HCT116 (cell line): ENCODE measurements at regions not wholly inside any gene's neighbourhood (a gene's known extent, or its start where the extent isn't known, plus 50 kb on each side); places are given as distances from the start of the nearest gene placed in this dataset.

Experiments
- ATAC-seq: fragments of 200-7000 bp; cut with Tn5 transposase; 2 replicates; pipeline ENCODE4 v1.9.1; 2020; ENCODE audit warnings: mild to moderate bottlenecking, moderate library complexity
- BruUV-seq: library from RNA; stranded (reverse); fragments of 400-500 nt; replicated peaks from 2 replicates; lab custom pipeline; 2021; lab: Mats Ljungman, UMichigan
- CTCF ChIA-PET: fragments of 300-600 bp; sonication (Branson Sonifier 250); formaldehyde crosslinking; loops from one replicate; lab custom pipeline; 2021; ENCODE audit warnings: antibody characterized with exemption; lab: Charles Lee
- POLR2A ChIA-PET: fragments of 300-600, 350-600 bp; sonication (Branson Sonifier 250); formaldehyde crosslinking; loops from one replicate; lab custom pipeline; 2021; ENCODE audit warnings: antibody characterized with exemption; lab: Charles Lee
- RAD21 ChIA-PET, 2 experiments: fragments of 300-600 bp; sonication (Branson Sonifier 250); formaldehyde crosslinking; loops; one replicate each; lab custom pipeline; 2023; ENCODE audit warnings: low total read pairs in 2 of 2; ENCODE audit not compliant: uncharacterized antibody in 2 of 2, unreplicated experiment in 2 of 2, low non-redundant PET in 1 of 2; lab: Charles Lee
- DNase-seq: peaks from one replicate; pipeline ENCODE4 v3.0.0-alpha.2; 2010; ENCODE audit warnings: low read depth, low spot score
- H2AFZ ChIP-seq: fragments of 200-600 bp; shearing (Covaris generic), sonication (generic); 2 replicates; pipeline ENCODE4 v1.6.1; 2017; ENCODE audit warnings: low read depth, mixed run types, mixed read lengths, antibody characterized with exemption, low read length; ENCODE audit not compliant: poor library complexity, severe bottlenecking
- H3K27ac ChIP-seq: 2 replicates; pipeline ENCODE4 v1.5.1; 2012; ENCODE audit warnings: low read depth, low read length
- H3K27me3 ChIP-seq: fragments of 200-600 bp; sonication (generic); 2 replicates; pipeline ENCODE4 v1.6.1; 2016; ENCODE audit warnings: mixed run types, low read length, mixed read lengths; ENCODE audit not compliant: insufficient read depth
- H3K36me3 ChIP-seq, 2 experiments: fragments of 200-500 bp in 1 of 2; fragments of 200-600 bp in 1 of 2; sonication (Bioruptor generic) in 1 of 2; sonication (generic) in 1 of 2; 2 replicates each; pipeline versions ENCODE4 v1.5.1 to v1.6.1; 2014 to 2016; ENCODE audit warnings: low read length in 2 of 2, inconsistent platforms in 1 of 2, mixed read lengths in 1 of 2, mixed run types in 1 of 2; ENCODE audit not compliant: insufficient read depth in 2 of 2, control insufficient read depth in 1 of 2
- H3K4me1 ChIP-seq, 2 experiments: fragments of 200-600 bp in 1 of 2; sonication (generic) in 1 of 2; 2 replicates each; pipeline versions ENCODE4 v1.5.1 to v1.6.1; 2012 to 2017; ENCODE audit warnings: low read length in 2 of 2, inconsistent platforms in 1 of 2, mild to moderate bottlenecking in 1 of 2, mixed read lengths in 1 of 2, mixed run types in 1 of 2, moderate library complexity in 1 of 2; ENCODE audit not compliant: insufficient read depth in 2 of 2, control insufficient read depth in 1 of 2
- H3K4me2 ChIP-seq: fragments of 200-600 bp; sonication (generic); 2 replicates; pipeline ENCODE4 v1.6.1; 2017; ENCODE audit warnings: mixed run types, low read length, mixed read lengths
- H3K4me3 ChIP-seq, 2 experiments: fragments of 200-600 bp in 1 of 2; sonication (generic) in 1 of 2; replicated peaks in 1 of 2; 2 replicates each; pipeline ENCODE4 v1.5.1; 2011 to 2016; ENCODE audit warnings: low read length in 2 of 2, control low read depth in 1 of 2, low read depth in 1 of 2, mild to moderate bottlenecking in 1 of 2, mixed read lengths in 1 of 2, mixed run types in 1 of 2
- H3K79me2 ChIP-seq: fragments of 200-600 bp; sonication (generic); 2 replicates; pipeline ENCODE4 v1.6.1; 2017; ENCODE audit warnings: mild to moderate bottlenecking, mixed run types, low read length, moderate library complexity, mixed read lengths; ENCODE audit not compliant: insufficient read depth
- H3K9ac ChIP-seq: fragments of 200-600 bp; sonication (generic); 2 replicates; pipeline ENCODE4 v1.6.1; 2016; ENCODE audit warnings: low read length, mixed read lengths
- H3K9me2 ChIP-seq: fragments of 200-600 bp; sonication (generic), shearing (Covaris generic); 2 replicates; pipeline ENCODE4 v1.6.1; 2017; ENCODE audit warnings: mixed run types, mild to moderate bottlenecking, moderate library complexity; ENCODE audit not compliant: insufficient read depth
- H3K9me3 ChIP-seq, 2 experiments: fragments of 200-500 bp in 1 of 2; fragments of 200-600 bp in 1 of 2; sonication (Bioruptor generic) in 1 of 2; sonication (generic) in 1 of 2; 2 replicates each; pipeline ENCODE4 v1.6.1; 2014 to 2017; ENCODE audit warnings: low read length in 2 of 2, mixed read lengths in 2 of 2, inconsistent platforms in 1 of 2, low read depth in 1 of 2, mild to moderate bottlenecking in 1 of 2, mixed run types in 1 of 2, moderate library complexity in 1 of 2; ENCODE audit not compliant: control insufficient read depth in 1 of 2, insufficient read depth in 1 of 2
- H4K20me1 ChIP-seq: fragments of 200-600 bp; sonication (generic), shearing (Covaris generic); 2 replicates; pipeline ENCODE4 v1.6.1; 2017; ENCODE audit warnings: mixed run types, mild to moderate bottlenecking, moderate library complexity; ENCODE audit not compliant: insufficient read depth
- EZH2 ChIP-seq: fragments of 200-600 bp; sonication (generic); IDR thresholded peaks from 2 replicates; pipeline ENCODE4 v1.6.1; 2017; ENCODE audit warnings: antibody characterized with exemption, mixed run types
- EZH2phosphoT487 ChIP-seq: fragments of 200-600 bp; IDR thresholded peaks from 2 replicates; pipeline ENCODE4 v1.6.1; 2018; ENCODE audit warnings: antibody characterized with exemption, borderline replicate concordance
- FOSL1 ChIP-seq: IDR thresholded peaks from 2 replicates; pipeline ENCODE4 v1.6.1; 2012; ENCODE audit warnings: low read depth
- JUND ChIP-seq: IDR thresholded peaks from 2 replicates; pipeline ENCODE4 v1.6.1; 2012
- POLR2AphosphoS5 ChIP-seq: IDR thresholded peaks from 2 replicates; pipeline ENCODE4 v1.6.1; 2011; ENCODE audit warnings: mild to moderate bottlenecking, low read depth, low read length, moderate library complexity
- RAD21 ChIP-seq: IDR thresholded peaks from 2 replicates; pipeline ENCODE4 v1.6.1; 2012; ENCODE audit warnings: low read depth, mild to moderate bottlenecking
- SIN3A ChIP-seq: IDR thresholded peaks from 2 replicates; pipeline ENCODE4 v1.6.1; 2012; ENCODE audit warnings: low read depth
- SRF ChIP-seq: IDR thresholded peaks from 2 replicates; pipeline ENCODE4 v1.6.1; 2012; ENCODE audit warnings: low read depth
- YY1 ChIP-seq: IDR thresholded peaks from 2 replicates; pipeline ENCODE4 v1.6.1; 2011; ENCODE audit warnings: low read length, low read depth, moderate library complexity, mild to moderate bottlenecking; ENCODE audit not compliant: insufficient replicate concordance; ENCODE audit errors: extremely low read depth
- ZNF274 ChIP-seq: fragments of 200-500 bp; sonication (Bioruptor generic); IDR thresholded peaks from 2 replicates; pipeline ENCODE4 v1.6.1; 2014; ENCODE audit warnings: mild to moderate bottlenecking, low read depth, low read length, inconsistent platforms
- intact Hi-C: fragments of 100-400 bp; cut with micrococcal nuclease; formaldehyde crosslinking; loops from 2 replicates; pipeline ENCODE4 v1.10.0; 2022
- TF ChIP-seq, protein P1 (sequence below): IDR thresholded peaks from 2 replicates; pipeline ENCODE4 v1.6.1; 2012

DNA sequence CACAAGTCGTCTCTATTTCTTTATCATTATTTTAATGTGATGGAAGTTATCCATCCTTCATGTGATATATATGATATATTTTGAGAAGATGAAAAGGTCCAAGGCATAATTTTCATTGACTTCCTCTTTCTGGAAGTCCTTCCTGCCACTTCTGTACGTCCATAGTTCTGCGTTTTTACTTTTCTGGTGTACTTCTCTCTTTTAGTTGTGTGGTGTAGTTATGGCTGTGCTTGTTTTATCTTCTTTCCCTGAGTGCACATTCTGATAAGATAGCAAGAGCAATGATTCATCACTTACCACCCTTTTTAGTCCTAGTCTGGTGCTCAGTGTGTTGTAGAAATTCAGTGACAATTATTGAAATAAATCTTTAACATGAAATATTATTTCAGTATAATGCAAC, 231.3 kb upstream of the FERD3L start:
- H3K36me3 ChIP-seq = no peaks in the 10 kb centered on the region
- no peak for TF ChIP-seq SIN3A
- TF ChIP-seq YY1 = no peak
- TF ChIP-seq POLR2AphosphoS5 = no peak
- TF ChIP-seq, protein P1, sequence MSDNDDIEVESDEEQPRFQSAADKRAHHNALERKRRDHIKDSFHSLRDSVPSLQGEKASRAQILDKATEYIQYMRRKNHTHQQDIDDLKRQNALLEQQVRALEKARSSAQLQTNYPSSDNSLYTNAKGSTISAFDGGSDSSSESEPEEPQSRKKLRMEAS = no peak
- TF ChIP-seq JUND = no peak
- no peak for TF ChIP-seq SRF
- TF ChIP-seq RAD21 = no peak
- no peak for TF ChIP-seq FOSL1
- H3K9ac ChIP-seq = no peak overlapping the region
- BruUV-seq = no TSS peak
- ChIA-PET RAD21 (no interaction called here), CTCF (no interaction called here), POLR2A (no interaction called here)
- DNase-seq (no peak), ATAC-seq (no peak)
- H2AFZ ChIP-seq = no peak overlapping the region
- H4K20me1 ChIP-seq = no peaks in the 10 kb centered on the region
- H3K4me2 ChIP-seq = no peak overlapping the region
- no peaks in the 10 kb centered on the region for H3K79me2 ChIP-seq
- H3K4me1 ChIP-seq = no peaks in the 10 kb centered on the region
- H3K27me3 ChIP-seq = no peaks in the 10 kb centered on the region
- no peak overlapping the region for H3K4me3 ChIP-seq
- H3K9me3 ChIP-seq = no peaks in the 10 kb centered on the region
- intact Hi-C loops = no loop called here
- H3K9me2 ChIP-seq = no peaks in the 10 kb centered on the region
- no peak overlapping the region for H3K27ac ChIP-seq

- H3K4me2 ChIP-seq = no peak overlapping the region
- H3K9ac ChIP-seq = no peak overlapping the region
- H3K79me2 ChIP-seq = no peaks in the 10 kb centered on the region
- H2AFZ ChIP-seq = no peak overlapping the region
- H4K20me1 ChIP-seq = no peaks in the 10 kb centered on the region
- CTCF ChIA-PET = no interaction called here
- H3K27ac ChIP-seq = no peak overlapping the region
- DNase-seq (no peak), ATAC-seq (no peak)
- POLR2A ChIA-PET = no interaction called here
- no TSS peak for BruUV-seq
- RAD21 ChIA-PET = no interaction called here
- H3K4me1 ChIP-seq = no peaks in the 10 kb centered on the region
- intact Hi-C loops = no loop called here
- H3K27me3 ChIP-seq = no peaks in the 10 kb centered on the region
- TF ChIP-seq EZH2 (no peak), EZH2phosphoT487 (no peak), RAD21 (no peak), ZNF274 (no peak)
- H3K36me3 ChIP-seq = no peaks in the 10 kb centered on the region
- no peaks in the 10 kb centered on the region for H3K9me3 ChIP-seq
- no peak overlapping the region for H3K4me3 ChIP-seq
- no peaks in the 10 kb centered on the region for H3K9me2 ChIP-seq
Measured at GRCh38 chr7:19375976-19376375, 230.8 kb upstream of the FERD3L start.
